ENCODE measurements at regions not wholly inside any gene's neighbourhood (a gene's known extent, or its start where the extent isn't known, plus 50 kb on each side); places are given as distances from the start of the nearest gene placed in this dataset.

DNA sequence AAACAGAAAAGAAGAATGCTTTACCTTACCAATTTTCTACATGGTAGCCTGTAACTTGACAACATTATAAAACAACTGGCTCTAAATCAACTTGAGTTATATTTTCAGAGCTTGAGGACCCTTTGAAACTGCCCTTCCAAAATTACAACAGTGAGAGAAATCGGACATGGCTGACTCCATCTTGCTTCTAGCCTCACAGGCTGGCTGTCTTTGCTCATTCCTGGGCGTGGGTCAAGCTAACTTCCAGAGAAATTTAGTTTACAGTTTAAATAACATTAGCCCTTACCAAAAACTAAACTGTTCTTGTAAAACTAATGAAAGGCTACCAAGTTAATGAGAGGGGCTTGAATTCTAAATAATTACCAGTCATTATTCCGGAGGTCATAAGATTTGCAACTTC lies 183.4 kb downstream of the AKR1D1 start:
- Histone ChIP-seq H3K4me1 (peaks cover 5% of the 10 kb centered on the region), H3K27ac (no peak overlapping the region), H3K9me3 (no peaks in the 10 kb centered on the region), H3K4me3 (no peak overlapping the region), H3K36me3 (no peaks in the 10 kb centered on the region), H3K27me3 (no peaks in the 10 kb centered on the region)
- ATAC-seq: no peak
- intact Hi-C loops (cut with DNase I): no loop called here
- TF ChIP-seq, protein P1, sequence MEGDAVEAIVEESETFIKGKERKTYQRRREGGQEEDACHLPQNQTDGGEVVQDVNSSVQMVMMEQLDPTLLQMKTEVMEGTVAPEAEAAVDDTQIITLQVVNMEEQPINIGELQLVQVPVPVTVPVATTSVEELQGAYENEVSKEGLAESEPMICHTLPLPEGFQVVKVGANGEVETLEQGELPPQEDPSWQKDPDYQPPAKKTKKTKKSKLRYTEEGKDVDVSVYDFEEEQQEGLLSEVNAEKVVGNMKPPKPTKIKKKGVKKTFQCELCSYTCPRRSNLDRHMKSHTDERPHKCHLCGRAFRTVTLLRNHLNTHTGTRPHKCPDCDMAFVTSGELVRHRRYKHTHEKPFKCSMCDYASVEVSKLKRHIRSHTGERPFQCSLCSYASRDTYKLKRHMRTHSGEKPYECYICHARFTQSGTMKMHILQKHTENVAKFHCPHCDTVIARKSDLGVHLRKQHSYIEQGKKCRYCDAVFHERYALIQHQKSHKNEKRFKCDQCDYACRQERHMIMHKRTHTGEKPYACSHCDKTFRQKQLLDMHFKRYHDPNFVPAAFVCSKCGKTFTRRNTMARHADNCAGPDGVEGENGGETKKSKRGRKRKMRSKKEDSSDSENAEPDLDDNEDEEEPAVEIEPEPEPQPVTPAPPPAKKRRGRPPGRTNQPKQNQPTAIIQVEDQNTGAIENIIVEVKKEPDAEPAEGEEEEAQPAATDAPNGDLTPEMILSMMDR (IDR thresholded peaks at IDR 0.05): no peak
- no peak for DNase-seq

GRCh38 chr7:138267934-138268333 lies 191.7 kb downstream of the AKR1D1 start:
- TF ChIP-seq, protein P1 (IDR thresholded peaks at IDR 0.05): no peak
- no peak overlapping the region for H3K27ac ChIP-seq
- no peaks in the 10 kb centered on the region for H3K36me3 ChIP-seq
- no peak overlapping the region for H3K4me3 ChIP-seq
- H3K27me3 ChIP-seq: no peaks in the 10 kb centered on the region
- no peaks in the 10 kb centered on the region for H3K9me3 ChIP-seq
- ATAC-seq (no peak), DNase-seq (no peak)
- intact Hi-C loops (cut with DNase I): no loop called here
- H3K4me1 ChIP-seq: no peaks in the 10 kb centered on the region

- H3K9me3 ChIP-seq: no peaks in the 10 kb centered on the region
- H3K27ac ChIP-seq: no peak overlapping the region
- TF ChIP-seq, protein P1 (IDR thresholded peaks at IDR 0.05): no peak
- no peaks in the 10 kb centered on the region for H3K4me1 ChIP-seq
- DNase-seq (no peak), ATAC-seq (no peak)
- intact Hi-C loops (cut with DNase I): no loop called here
- H3K4me3 ChIP-seq: no peak overlapping the region
- H3K36me3 ChIP-seq: no peaks in the 10 kb centered on the region
- H3K27me3 ChIP-seq: no peaks in the 10 kb centered on the region
These were observed 183.2 kb upstream of the TRIM24 start for GRCh38 chr7:138276891-138277290.

- DNase-seq (no peak), ATAC-seq (no peak)
- no peaks in the 10 kb centered on the region for H3K9me3 ChIP-seq
- intact Hi-C loops (cut with DNase I): no loop called here
- no peak overlapping the region for H3K4me3 ChIP-seq
- H3K4me1 ChIP-seq: no peaks in the 10 kb centered on the region
- H3K27me3 ChIP-seq: no peaks in the 10 kb centered on the region
- no peak overlapping the region for H3K27ac ChIP-seq
- H3K36me3 ChIP-seq: no peaks in the 10 kb centered on the region
- TF ChIP-seq, protein P1 (IDR thresholded peaks at IDR 0.05): no peak
These were observed 181.5 kb upstream of the TRIM24 start for GRCh38 chr7:138278601-138279000.

GRCh38 chr7:138282997-138283396 lies 177.1 kb upstream of the TRIM24 start:
- no peak for DNase-seq
- TF ChIP-seq, protein P1 (IDR thresholded peaks at IDR 0.05): no peak
- no peaks in the 10 kb centered on the region for H3K9me3 ChIP-seq
- no peak overlapping the region for H3K27ac ChIP-seq
- no peak for ATAC-seq
- H3K4me3 ChIP-seq: no peak overlapping the region
- intact Hi-C loops (cut with DNase I): no loop called here
- no peaks in the 10 kb centered on the region for H3K4me1 ChIP-seq
- no peaks in the 10 kb centered on the region for H3K27me3 ChIP-seq
- no peaks in the 10 kb centered on the region for H3K36me3 ChIP-seq

- Histone ChIP-seq H3K27me3 (no peaks in the 10 kb centered on the region), H3K36me3 (no peaks in the 10 kb centered on the region), H3K9me3 (no peaks in the 10 kb centered on the region), H3K4me3 (no peak overlapping the region), H3K4me1 (no peaks in the 10 kb centered on the region), H3K27ac (no peak overlapping the region)
- no peak for ATAC-seq
- TF ChIP-seq, protein P1 (IDR thresholded peaks at IDR 0.05): no peak
- DNase-seq: no peak
- intact Hi-C loops (cut with DNase I): no loop called here
These were observed 174.9 kb upstream of the TRIM24 start for GRCh38 chr7:138285129-138285528.

Measured in upper lobe of right lung (tissue), 1 donor.